GM15510 (cell line): ENCODE measurements at regions not wholly inside any gene's neighbourhood (a gene's known extent, or its start where the extent isn't known, plus 50 kb on each side); places are given as distances from the start of the nearest gene placed in this dataset.

Source experiments
- POLR2A ChIP-seq: IDR thresholded peaks from 3 replicates; pipeline ENCODE4 v1.6.1; 2011; ENCODE audit warnings: borderline replicate concordance; ENCODE audit not compliant: insufficient read length; ENCODE audit errors: extremely low read depth

DNA sequence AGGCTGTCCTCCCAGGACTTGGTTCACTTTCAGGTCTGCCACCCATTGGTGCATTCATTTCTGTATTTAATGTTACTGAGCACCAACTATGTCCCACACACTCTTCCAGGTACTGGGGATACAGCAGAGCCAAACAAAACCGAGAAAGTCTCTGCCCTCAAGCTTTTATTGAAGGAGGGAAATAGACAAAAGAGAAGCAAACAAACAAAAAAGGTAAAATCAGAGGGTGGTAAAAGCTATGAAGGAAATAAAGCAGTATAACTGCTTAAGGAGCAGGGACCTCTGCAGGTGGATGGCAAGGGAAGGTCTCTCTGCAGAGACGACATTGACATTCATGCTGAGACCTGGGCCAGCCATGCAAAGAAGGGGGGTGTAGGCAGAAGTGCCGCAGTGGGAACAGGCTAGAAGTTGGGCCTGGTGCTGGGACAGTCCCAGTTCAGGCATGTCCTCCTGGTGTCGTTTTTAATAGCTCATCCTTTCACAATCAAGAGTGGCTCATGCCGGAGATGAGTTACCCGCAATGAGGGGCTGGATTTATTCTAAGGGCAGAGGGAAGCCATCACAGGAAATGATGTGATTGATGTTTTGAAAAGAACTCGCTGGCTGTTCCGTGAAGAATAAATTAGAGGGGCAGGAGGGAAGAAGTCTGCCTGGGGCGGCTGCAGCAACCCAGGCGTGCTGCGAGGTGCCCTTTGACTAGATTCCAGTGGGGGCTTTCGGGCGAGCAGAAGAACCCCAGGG lies 72.8 kb downstream of the IRF2BPL start:
- TF ChIP-seq POLR2A = peak; percentile 38

- TF ChIP-seq POLR2A = no peak
Measured at GRCh38 chr14:76954394-76955190, 73.9 kb downstream of the IRF2BPL start.

- no peak for TF ChIP-seq POLR2A
Measured at GRCh38 chr14:76953311-76953945, 75.1 kb downstream of the IRF2BPL start.

- no peak for TF ChIP-seq POLR2A
Measured at GRCh38 chr14:76951166-76951565, 77.3 kb downstream of the IRF2BPL start.

DNA sequence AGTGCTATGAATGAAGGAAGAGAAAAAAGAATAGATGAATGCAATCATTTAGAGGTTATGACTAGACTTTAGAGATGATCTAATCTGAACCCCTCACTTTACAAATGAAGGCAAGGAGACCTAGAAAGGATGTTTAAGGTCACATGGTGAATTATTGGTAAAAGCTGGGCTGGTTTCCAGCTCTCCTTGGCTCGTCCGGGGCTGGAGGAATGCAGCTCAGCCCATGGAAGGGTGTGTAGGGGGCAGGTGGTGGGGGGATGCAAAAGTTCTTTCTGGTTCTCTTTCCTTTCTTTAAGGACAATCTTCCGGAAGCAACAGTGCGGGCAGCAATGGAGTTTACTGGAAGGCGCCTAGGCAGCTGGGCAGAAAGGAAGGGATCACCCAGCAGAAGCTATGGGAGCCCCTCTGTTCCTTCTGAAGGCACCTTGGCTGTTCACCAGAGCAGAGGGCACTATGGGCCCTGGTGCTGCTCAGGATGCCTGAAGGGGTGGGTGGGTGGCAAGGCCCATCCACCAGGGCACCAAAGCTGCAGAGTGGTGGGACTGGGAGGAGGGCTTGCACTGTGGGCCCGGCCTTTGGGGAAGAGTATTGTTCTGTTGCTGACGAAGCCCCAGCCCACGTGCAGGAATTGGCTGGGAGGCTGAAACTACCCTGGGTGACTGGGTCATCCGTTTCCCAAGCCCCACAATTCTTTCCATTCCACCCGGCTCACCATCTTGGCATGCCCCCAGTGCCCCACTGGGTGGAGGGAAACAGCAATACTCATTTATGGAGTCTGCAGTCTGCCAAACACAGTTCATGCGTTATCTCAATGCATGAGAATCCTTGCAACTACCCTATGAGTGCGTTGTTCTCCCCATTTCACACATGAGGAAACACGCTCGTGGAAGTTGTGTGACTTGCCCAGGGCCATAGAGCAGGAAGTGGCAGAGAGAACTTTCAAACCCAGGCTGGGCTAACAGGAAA lies 78.2 kb downstream of the IRF2BPL start:
- no peak for TF ChIP-seq POLR2A

GRCh38 chr14:76948976-76949375 lies 79.5 kb downstream of the IRF2BPL start:
- TF ChIP-seq POLR2A = no peak

GRCh38 chr14:76948213-76948947 lies 80.1 kb downstream of the IRF2BPL start:
- TF ChIP-seq POLR2A = no peak

DNA sequence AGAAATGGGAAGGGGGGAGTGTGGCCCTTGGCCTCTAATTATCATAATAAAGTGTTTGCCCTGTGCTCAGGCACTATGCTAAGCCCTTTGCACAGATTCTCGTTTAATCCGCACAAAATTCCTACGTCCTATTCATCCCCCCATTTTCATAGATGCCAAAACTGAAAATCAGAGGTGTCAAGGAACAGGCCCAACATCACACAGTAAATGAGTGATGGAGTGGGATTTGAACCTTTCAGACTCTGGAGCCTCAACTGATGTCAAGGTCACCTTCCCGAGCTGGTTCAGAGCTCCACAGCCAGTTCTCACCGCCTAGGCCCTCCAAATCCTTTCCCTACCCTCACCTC lies 80.7 kb downstream of the IRF2BPL start:
- no peak for TF ChIP-seq POLR2A

DNA sequence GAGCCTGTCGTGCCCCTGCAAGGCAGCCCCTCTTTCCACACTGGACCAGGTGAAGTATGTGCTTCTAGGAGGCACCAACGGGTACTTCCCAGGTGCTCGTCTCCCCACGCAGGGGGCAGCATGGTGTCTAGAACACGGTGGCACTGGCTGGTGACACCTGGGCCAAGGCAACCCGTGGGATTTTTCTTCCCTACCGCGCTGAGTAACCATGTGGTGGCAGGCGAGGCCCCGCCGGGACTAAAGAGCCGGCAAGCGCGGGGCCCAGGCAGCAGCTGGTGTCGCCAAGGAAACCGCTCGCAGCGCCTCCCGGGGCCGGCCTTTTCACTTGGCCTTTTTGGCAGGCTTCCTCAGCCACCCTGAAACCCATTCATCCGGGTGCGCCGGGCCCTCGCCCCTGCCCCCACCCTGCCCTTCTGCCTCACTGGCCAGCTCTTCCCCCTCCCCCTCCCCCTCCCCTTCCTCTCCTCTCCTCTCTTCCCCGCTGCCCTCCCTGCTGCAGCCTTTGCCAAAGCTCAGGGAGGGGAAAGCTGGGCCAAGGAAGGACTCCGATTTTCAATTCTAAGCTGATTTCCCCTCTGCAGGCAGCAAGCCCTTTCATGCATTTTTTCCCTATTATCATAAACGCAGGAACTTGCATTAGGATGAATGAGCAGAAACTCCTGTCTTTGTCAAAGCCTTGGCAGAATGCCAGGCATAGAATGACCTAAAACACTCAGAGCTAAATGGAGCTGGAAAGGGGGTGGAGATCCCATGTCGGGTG lies 81.2 kb downstream of the IRF2BPL start:
- TF ChIP-seq POLR2A = no peak

DNA sequence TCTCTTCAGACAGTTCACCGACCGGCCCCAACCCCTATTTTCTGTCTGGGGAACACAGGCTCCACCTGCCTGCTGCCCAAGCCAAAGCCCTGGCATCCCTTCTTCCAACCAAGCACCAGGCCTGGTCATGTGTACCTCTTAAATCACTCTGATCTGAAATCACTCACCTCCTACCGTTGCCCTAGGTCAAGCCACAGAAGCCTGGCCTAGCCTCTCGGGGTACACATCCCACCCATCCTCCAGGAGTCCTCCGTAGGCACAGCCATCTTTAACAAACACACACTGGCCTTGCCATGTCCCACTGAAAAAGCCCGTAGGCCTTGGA lies 81.8 kb downstream of the IRF2BPL start:
- TF ChIP-seq POLR2A = no peak

DNA sequence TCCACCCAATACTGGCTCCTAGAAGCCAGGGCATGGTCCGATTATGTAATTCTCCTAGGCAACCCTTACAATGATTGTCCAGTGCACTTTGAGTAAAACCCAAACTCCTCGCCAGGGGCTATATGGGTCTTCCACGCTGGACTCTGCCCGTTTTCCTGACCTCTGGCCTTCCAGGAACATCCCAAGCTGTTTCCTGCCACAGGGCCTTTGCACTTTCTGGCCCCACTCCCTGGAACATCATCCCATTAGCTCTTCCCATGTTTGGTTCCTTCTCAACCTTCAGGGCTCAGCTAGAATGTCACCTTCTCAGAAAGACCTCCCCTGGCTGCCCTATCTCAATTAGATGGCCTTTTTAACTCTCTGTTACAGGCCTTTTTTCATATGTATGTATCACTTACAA lies 85.4 kb downstream of the IRF2BPL start:
- no peak for TF ChIP-seq POLR2A

- no peak for TF ChIP-seq POLR2A
Measured at GRCh38 chr14:76941946-76942805, 86.3 kb downstream of the IRF2BPL start.
